HL-60 (cell line): ENCODE measurements at regions not wholly inside any gene's neighbourhood (a gene's known extent, or its start where the extent isn't known, plus 50 kb on each side); places are given as distances from the start of the nearest gene placed in this dataset.

Source experiments
- CTCF ChIP-seq: IDR thresholded peaks from one replicate; pipeline ENCODE4 v1.5.1; 2011; ENCODE audit warnings: low read length, control low read depth, inconsistent platforms; ENCODE audit not compliant: insufficient read depth
- GABPA ChIP-seq: IDR thresholded peaks from 2 replicates; pipeline ENCODE4 v1.6.1; 2012; ENCODE audit warnings: low read depth
- POLR2AphosphoS5 ChIP-seq: IDR thresholded peaks from 2 replicates; pipeline ENCODE4 v1.6.1; 2012; ENCODE audit warnings: low read depth
- SPI1 ChIP-seq: IDR thresholded peaks from 2 replicates; pipeline ENCODE4 v1.6.1; 2012; ENCODE audit warnings: low read depth, mild to moderate bottlenecking, borderline replicate concordance

- TF ChIP-seq CTCF (no peak), POLR2AphosphoS5 (no peak), SPI1 (no peak), GABPA (no peak)
These were observed 69.6 kb upstream of the RASGRF1 start for GRCh38 chr15:79160211-79160610.
